HepG2 (cell line): ENCODE measurements at regions not wholly inside any gene's neighbourhood (a gene's known extent, or its start where the extent isn't known, plus 50 kb on each side); places are given as distances from the start of the nearest gene placed in this dataset.

Experiments used
- ATAC-seq: fragments of 200-7000 bp; cut with Tn5 transposase; 3 replicates; pipeline ENCODE4 v1.9.1; 2020; ENCODE audit warnings: mild to moderate bottlenecking, moderate library complexity
- BruUV-seq: library from RNA; stranded (reverse); fragments of 400-500 nt; replicated peaks from 2 replicates; lab custom pipeline; 2021; lab: Mats Ljungman, UMichigan
- CTCF ChIA-PET: fragments of 300-600 bp; formaldehyde crosslinking; extraction: SDS; loops from one replicate; lab custom pipeline; 2021; ENCODE audit warnings: low total read pairs, inconsistent platforms, low intra/inter-chr PET ratio; lab: Yijun Ruan, JAX
- POLR2A ChIA-PET: fragments of 350-600 bp; sonication (Branson Sonifier 250); formaldehyde crosslinking; loops from one replicate; lab custom pipeline; 2020; ENCODE audit warnings: antibody characterized with exemption, inconsistent platforms; lab: Yijun Ruan, JAX
- DNase-seq: peaks from one replicate; pipeline ENCODE4 v3.0.0-alpha.2; 2015; ENCODE audit warnings: low spot score
- FAIRE-seq: peaks from 3 replicates; lab custom pipeline; 2011; peaks lifted over from hg19 to GRCh38; lab: Jason Lieb, UNC
- H2AFZ ChIP-seq: one replicate; pipeline ENCODE4 v1.6.1; 2011; ENCODE audit warnings: low read length, inconsistent platforms
- H3K27ac ChIP-seq: fragments of 300-600 bp; 3 replicates; pipeline ENCODE4 v1.8.0; 2011; ENCODE audit warnings: mixed run types, mild to moderate bottlenecking, mixed read lengths, low read length, inconsistent platforms; ENCODE audit not compliant: insufficient read depth; ENCODE audit errors: extremely low read length
- H3K27me3 ChIP-seq, 2 experiments: fragments of 200-600 bp in 1 of 2; 2 replicates in 1 of 2; 3 replicates in 1 of 2; pipeline versions ENCODE4 v1.6.0 to v1.8.0; 2011; ENCODE audit warnings: low read length in 2 of 2, mild to moderate bottlenecking in 2 of 2, moderate library complexity in 2 of 2, inconsistent platforms in 1 of 2; ENCODE audit not compliant: insufficient read depth in 2 of 2, control insufficient read depth in 1 of 2
- H3K36me3 ChIP-seq, 2 experiments: fragments of 200-600 bp in 1 of 2; replicated peaks in 1 of 2; 2 replicates in 1 of 2; 3 replicates in 1 of 2; pipeline versions ENCODE4 v1.5.1 to v1.8.0; 2011; ENCODE audit warnings: low read length in 2 of 2, inconsistent platforms in 1 of 2; ENCODE audit not compliant: insufficient read depth in 2 of 2, control insufficient read depth in 1 of 2
- H3K4me1 ChIP-seq: 2 replicates; pipeline ENCODE4 v1.5.1; 2012; ENCODE audit warnings: low read length, inconsistent platforms; ENCODE audit not compliant: insufficient read depth
- H3K4me2 ChIP-seq: 2 replicates; pipeline ENCODE4 v1.6.0; 2011; ENCODE audit warnings: low read depth, low read length, inconsistent platforms
- H3K4me3 ChIP-seq, 3 experiments: fragments of 200-600 bp in 1 of 3; sonication (generic), shearing (Covaris generic) in 1 of 3; replicated peaks in 1 of 3; 2 replicates each; pipeline ENCODE4 v1.5.1; 2011 to 2016; ENCODE audit warnings: low read length in 3 of 3, inconsistent platforms in 2 of 3, low read depth in 2 of 3, mild to moderate bottlenecking in 2 of 3, control low read depth in 1 of 3, mixed read lengths in 1 of 3; ENCODE audit not compliant: insufficient read depth in 1 of 3
- H3K79me2 ChIP-seq: one replicate; pipeline ENCODE4 v1.6.1; 2011; ENCODE audit warnings: low read length, inconsistent platforms; ENCODE audit not compliant: insufficient read depth
- H3K9ac ChIP-seq: 2 replicates; pipeline ENCODE4 v1.6.0; 2011; ENCODE audit warnings: mild to moderate bottlenecking, low read depth, low read length, inconsistent platforms; ENCODE audit not compliant: insufficient read depth
- H3K9me3 ChIP-seq: 2 replicates; pipeline ENCODE4 v1.5.1; 2012; ENCODE audit warnings: mild to moderate bottlenecking, low read length
- H4K20me1 ChIP-seq: 2 replicates; pipeline ENCODE4 v1.6.0; 2011; ENCODE audit warnings: inconsistent platforms, mild to moderate bottlenecking, low read length, moderate library complexity; ENCODE audit not compliant: insufficient read depth
- BRD4 ChIP-seq: sonication (generic); formaldehyde crosslinking; IDR thresholded peaks from 2 replicates; pipeline ENCODE4 v1.4.0; 2020; ENCODE audit warnings: missing genetic modification reagents
- DZIP1 ChIP-seq: sonication (generic); formaldehyde crosslinking; IDR thresholded peaks from 2 replicates; pipeline ENCODE4 v1.5.0; 2020; ENCODE audit warnings: mild to moderate bottlenecking, missing genetic modification reagents
- HNRNPL ChIP-seq: fragments of 200-400 bp; formaldehyde crosslinking; IDR thresholded peaks from 2 replicates; pipeline ENCODE4 v1.6.1; 2017; ENCODE audit warnings: mild to moderate bottlenecking, low read depth, low read length
- MAFK ChIP-seq, 2 experiments: IDR thresholded peaks in 1 of 2; conservative IDR thresholded peaks in 1 of 2; 2 replicates each; pipeline ENCODE4 v1.6.1; 2011; ENCODE audit warnings: improper control_type of control experiment in 2 of 2, low read length in 2 of 2
- MAZ ChIP-seq, 2 experiments: sonication (generic) in 1 of 2; formaldehyde crosslinking in 1 of 2; IDR thresholded peaks; 2 replicates each; pipeline versions ENCODE4 v1.5.0 to v1.6.1; 2012 to 2020; ENCODE audit warnings: low read depth in 2 of 2, mild to moderate bottlenecking in 2 of 2, borderline replicate concordance in 1 of 2, improper control_type of control experiment in 1 of 2, low read length in 1 of 2, missing genetic modification reagents in 1 of 2, moderate library complexity in 1 of 2
- MED1 ChIP-seq: sonication (generic); formaldehyde crosslinking; IDR thresholded peaks from 2 replicates; pipeline ENCODE4 v1.4.0; 2020; ENCODE audit warnings: missing genetic modification reagents
- NAIF1 ChIP-seq: sonication (generic); formaldehyde crosslinking; IDR thresholded peaks from 2 replicates; pipeline ENCODE4 v1.5.0; 2020; ENCODE audit warnings: mild to moderate bottlenecking, missing genetic modification reagents, borderline replicate concordance
- NFE2L1 ChIP-seq: sonication (generic); formaldehyde crosslinking; IDR thresholded peaks from 2 replicates; pipeline ENCODE4 v1.4.0; 2020; ENCODE audit warnings: missing genetic modification reagents, mild to moderate bottlenecking, borderline replicate concordance
- NFRKB ChIP-seq: fragments of 450-650 bp; IDR thresholded peaks from 2 replicates; pipeline ENCODE4 v1.6.1; 2017
- POLR2AphosphoS2 ChIP-seq: IDR thresholded peaks from 2 replicates; pipeline ENCODE4 v1.6.1; 2011; ENCODE audit warnings: low read depth, low read length, improper control_type of control experiment
- SRSF1 ChIP-seq: fragments of 200-400 bp; formaldehyde crosslinking; optimal IDR thresholded peaks from 2 replicates; pipeline ENCODE3; 2017; ENCODE audit warnings: mild to moderate bottlenecking, low read depth, low read length, moderate library complexity
- ZC3H13 ChIP-seq: sonication (generic); formaldehyde crosslinking; IDR thresholded peaks from 2 replicates; pipeline ENCODE4 v1.8.1; 2023; ENCODE audit warnings: mild to moderate bottlenecking, missing genetic modification reagents, moderate library complexity
- ZEB1 ChIP-seq: IDR thresholded peaks from 2 replicates; pipeline ENCODE4 v1.6.1; 2012; ENCODE audit warnings: mild to moderate bottlenecking, low read depth, inconsistent platforms; ENCODE audit not compliant: insufficient replicate concordance
- ZNF138 ChIP-seq: sonication (generic); formaldehyde crosslinking; IDR thresholded peaks from 2 replicates; pipeline ENCODE4 v1.5.0; 2020; ENCODE audit warnings: mild to moderate bottlenecking, low read depth, missing genetic modification reagents
- ZNF235 ChIP-seq: sonication (generic); formaldehyde crosslinking; IDR thresholded peaks from 2 replicates; pipeline ENCODE4 v1.8.1; 2023; ENCODE audit warnings: mild to moderate bottlenecking, missing genetic modification reagents, borderline replicate concordance
- ZNF383 ChIP-seq: sonication (generic); formaldehyde crosslinking; IDR thresholded peaks from 2 replicates; pipeline ENCODE4 v1.4.0; 2020; ENCODE audit warnings: missing genetic modification reagents, mild to moderate bottlenecking, borderline replicate concordance
- whole genome bisulfite sequencing: methylation state at CpG from one replicate; pipeline ENCODE4 v1.1.6; 2017; ENCODE audit warnings: low lambda C conversion rate; 5-methylcytosine and 5-hydroxymethylcytosine counted together
- in situ Hi-C: cut with HindIII; loops from 2 replicates; pipeline ENCODE4 v1.10.0; 2017; ENCODE audit warnings: low pct_unique_long_range_greater_than_20kb; ENCODE audit not compliant: extremely low pct_ligation_motif_present
- intact Hi-C: fragments of 100-400 bp; cut with micrococcal nuclease; formaldehyde crosslinking; loops from one replicate; pipeline ENCODE4 v1.10.0; 2022; ENCODE audit not compliant: unreplicated experiment
- TF ChIP-seq, protein P1 (sequence below): sonication (generic); formaldehyde crosslinking; IDR thresholded peaks from 2 replicates; pipeline ENCODE4 v1.8.1; 2023; ENCODE audit warnings: missing genetic modification reagents, mild to moderate bottlenecking, borderline replicate concordance
- TF ChIP-seq, protein P2 (sequence below): sonication (generic); formaldehyde crosslinking; IDR thresholded peaks from 2 replicates; pipeline ENCODE4 v1.4.0; 2020; ENCODE audit warnings: mild to moderate bottlenecking, missing genetic modification reagents

- Histone ChIP-seq H3K9ac (no peak overlapping the region), H3K4me2 (no peak overlapping the region), H3K4me1 (no peaks in the 10 kb centered on the region), H3K27me3 (no peaks in the 10 kb centered on the region; a peak in 1 of 5 replicates), H3K9me3 (no peaks in the 10 kb centered on the region), H3K27ac (no peak overlapping the region), H4K20me1 (no peaks in the 10 kb centered on the region), H3K4me3 (no peak overlapping the region), H3K36me3 (no peaks in the 10 kb centered on the region), H3K79me2 (no peaks in the 10 kb centered on the region), H2AFZ (no peak overlapping the region)
- intact Hi-C loops (no loop called here), in situ Hi-C loops (no loop called here)
- ATAC-seq: no peak
- no peak for TF ChIP-seq ZNF383 (CRISPR knock-in tag)
- TF ChIP-seq ZC3H13: no peak
- TF ChIP-seq SRSF1: no peak
- TF ChIP-seq, protein P1, sequence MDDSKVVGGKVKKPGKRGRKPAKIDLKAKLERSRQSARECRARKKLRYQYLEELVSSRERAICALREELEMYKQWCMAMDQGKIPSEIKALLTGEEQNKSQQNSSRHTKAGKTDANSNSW (CRISPR knock-in tag): no peak
- no peak for TF ChIP-seq HNRNPL
- no peak for TF ChIP-seq POLR2AphosphoS2
- TF ChIP-seq BRD4 (CRISPR knock-in tag): no peak
- TF ChIP-seq MAFK (conservative IDR thresholded peaks at IDR 0.05 in 1 of 2, IDR thresholded peaks at IDR 0.05 in 1 of 2; ENCODE audit: low read length in 2 of 2): peak; percentile 30 to 37; a peak in 1 of 4 replicates
- DNase-seq: no peak
- ChIA-PET POLR2A (no interaction called here), CTCF (no interaction called here)
- no TSS peak for BruUV-seq
- 25% methylated on average over 3 of the region's 3 CpGs for WGBS
- FAIRE-seq: no peak
Observed at GRCh38 chr2:198417836-198418235, 613.4 kb downstream of the PLCL1 start.

GRCh38 chr2:198414976-198415375 lies 610.6 kb downstream of the PLCL1 start:
- Histone ChIP-seq H3K4me1 (no peaks in the 10 kb centered on the region), H3K9ac (no peak overlapping the region), H3K36me3 (no peaks in the 10 kb centered on the region), H2AFZ (no peak overlapping the region), H3K27me3 (no peaks in the 10 kb centered on the region; a peak in 1 of 5 replicates), H3K79me2 (no peaks in the 10 kb centered on the region), H3K4me2 (no peak overlapping the region), H3K27ac (no peak overlapping the region), H3K9me3 (no peaks in the 10 kb centered on the region), H3K4me3 (no peak overlapping the region), H4K20me1 (no peaks in the 10 kb centered on the region)
- no TSS peak for BruUV-seq
- DNase-seq: no peak
- intact Hi-C loops (no loop called here), in situ Hi-C loops (no loop called here)
- ChIA-PET POLR2A (no interaction called here), CTCF (no interaction called here)
- ATAC-seq: no peak
- FAIRE-seq: no peak
- WGBS: 4% methylated on average over 2 of the region's 2 CpGs
- TF ChIP-seq ZNF235 (CRISPR knock-in tag): no peak
- no peak for TF ChIP-seq MED1 (CRISPR knock-in tag)
- no peak for TF ChIP-seq DZIP1 (CRISPR knock-in tag)
- TF ChIP-seq, protein P2, sequence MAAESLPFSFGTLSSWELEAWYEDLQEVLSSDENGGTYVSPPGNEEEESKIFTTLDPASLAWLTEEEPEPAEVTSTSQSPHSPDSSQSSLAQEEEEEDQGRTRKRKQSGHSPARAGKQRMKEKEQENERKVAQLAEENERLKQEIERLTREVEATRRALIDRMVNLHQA (CRISPR knock-in tag): no peak
- TF ChIP-seq NFRKB: no peak
- no peak for TF ChIP-seq ZEB1
- TF ChIP-seq MAZ (IDR thresholded peaks at IDR 0.05; ENCODE audit: borderline replicate concordance, low read depth, low read length): no peak
- no peak for TF ChIP-seq MAZ (CRISPR knock-in tag; IDR thresholded peaks at IDR 0.05; ENCODE audit: low read depth)
- no peak for TF ChIP-seq NAIF1 (CRISPR knock-in tag)
- TF ChIP-seq NFE2L1 (CRISPR knock-in tag): no peak
- no peak for TF ChIP-seq ZNF138
